GM10248 (cell line): ENCODE measurements at regions not wholly inside any gene's neighbourhood (a gene's known extent, or its start where the extent isn't known, plus 50 kb on each side); places are given as distances from the start of the nearest gene placed in this dataset.

Source experiments
- CTCF ChIA-PET: fragments of 300-600 bp; sonication (Branson Sonifier 250); formaldehyde crosslinking; extraction: SDS; loops from one replicate; lab custom pipeline; 2021; ENCODE audit warnings: antibody characterized with exemption; lab: Yijun Ruan, JAX
- POLR2A ChIA-PET: fragments of 350-650 bp; sonication (Branson Sonifier 250); formaldehyde crosslinking; extraction: SDS; loops from one replicate; lab custom pipeline; 2020; ENCODE audit warnings: antibody characterized with exemption; lab: Yijun Ruan, JAX
- DNase-seq: peaks from one replicate; pipeline ENCODE4 v3.0.0; 2012; ENCODE audit errors: extremely low spot score
- TF ChIP-seq, protein P1 (sequence below): IDR thresholded peaks from 2 replicates; pipeline ENCODE4 v1.5.1; 2012; ENCODE audit warnings: mild to moderate bottlenecking, low read depth; ENCODE audit errors: extremely low read depth, missing control alignments, control extremely low read depth

DNA sequence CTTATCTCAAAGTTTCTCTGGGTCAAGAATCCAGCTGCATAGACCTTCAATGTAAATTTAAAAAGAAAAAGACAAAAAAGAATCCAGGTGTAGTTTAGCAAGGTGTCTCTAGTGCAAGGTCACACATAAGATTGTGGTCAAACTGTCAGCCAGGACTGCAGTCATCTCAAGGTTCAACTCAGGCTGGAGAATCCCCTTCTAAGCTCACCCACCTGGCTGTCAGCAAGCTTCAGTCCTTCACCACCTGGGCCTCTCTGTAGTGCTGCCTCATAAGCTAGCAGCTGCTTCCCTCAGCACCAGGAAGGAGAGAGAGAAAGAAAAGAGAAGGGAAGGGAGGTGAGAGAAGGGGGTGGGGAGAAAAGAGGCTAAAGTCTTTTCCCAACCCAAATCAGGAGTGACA is 146.7 kb downstream of the ACTL7B start:
- TF ChIP-seq, protein P1, sequence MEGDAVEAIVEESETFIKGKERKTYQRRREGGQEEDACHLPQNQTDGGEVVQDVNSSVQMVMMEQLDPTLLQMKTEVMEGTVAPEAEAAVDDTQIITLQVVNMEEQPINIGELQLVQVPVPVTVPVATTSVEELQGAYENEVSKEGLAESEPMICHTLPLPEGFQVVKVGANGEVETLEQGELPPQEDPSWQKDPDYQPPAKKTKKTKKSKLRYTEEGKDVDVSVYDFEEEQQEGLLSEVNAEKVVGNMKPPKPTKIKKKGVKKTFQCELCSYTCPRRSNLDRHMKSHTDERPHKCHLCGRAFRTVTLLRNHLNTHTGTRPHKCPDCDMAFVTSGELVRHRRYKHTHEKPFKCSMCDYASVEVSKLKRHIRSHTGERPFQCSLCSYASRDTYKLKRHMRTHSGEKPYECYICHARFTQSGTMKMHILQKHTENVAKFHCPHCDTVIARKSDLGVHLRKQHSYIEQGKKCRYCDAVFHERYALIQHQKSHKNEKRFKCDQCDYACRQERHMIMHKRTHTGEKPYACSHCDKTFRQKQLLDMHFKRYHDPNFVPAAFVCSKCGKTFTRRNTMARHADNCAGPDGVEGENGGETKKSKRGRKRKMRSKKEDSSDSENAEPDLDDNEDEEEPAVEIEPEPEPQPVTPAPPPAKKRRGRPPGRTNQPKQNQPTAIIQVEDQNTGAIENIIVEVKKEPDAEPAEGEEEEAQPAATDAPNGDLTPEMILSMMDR: no peak
- POLR2A ChIA-PET: no interaction called here
- CTCF ChIA-PET: no interaction called here
- no peak for DNase-seq

- CTCF ChIA-PET: no interaction called here
- POLR2A ChIA-PET: no interaction called here
- no peak for DNase-seq
- TF ChIP-seq, protein P1: no peak
These were observed 147.3 kb downstream of the ACTL7B start for GRCh38 chr9:108708448-108708847.

DNA sequence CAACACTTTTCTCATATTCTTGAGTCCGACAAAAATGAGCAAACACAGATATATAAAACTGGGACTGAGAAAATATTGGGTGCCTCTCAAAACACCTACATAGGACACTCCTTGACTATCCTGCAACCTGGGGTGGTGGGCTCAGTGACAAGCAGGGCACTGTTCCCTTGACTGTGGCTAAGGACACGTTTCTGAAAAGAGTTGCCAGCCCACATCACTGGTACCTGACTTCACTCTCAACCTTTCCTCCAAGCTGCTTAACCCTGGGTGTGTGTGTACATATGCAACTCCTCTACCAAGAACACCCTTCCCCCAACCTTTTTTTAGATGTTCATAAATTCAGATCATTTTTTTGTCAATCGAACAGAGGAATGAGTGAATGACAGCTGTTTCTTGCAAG is 148.7 kb downstream of the ACTL7B start:
- TF ChIP-seq, protein P1: no peak
- CTCF ChIA-PET: interaction anchor here (1.0 kb wide), 1 partner anchor 1241 kb away, joined by 3 read pairs; no protein-coding TSS in a partner anchor
- POLR2A ChIA-PET: no interaction called here
- no peak for DNase-seq

GRCh38 chr9:108704156-108704852 is 151.5 kb downstream of the ACTL7B start:
- TF ChIP-seq, protein P1: no peak
- no peak for DNase-seq
- CTCF ChIA-PET: no interaction called here
- POLR2A ChIA-PET: no interaction called here

DNA sequence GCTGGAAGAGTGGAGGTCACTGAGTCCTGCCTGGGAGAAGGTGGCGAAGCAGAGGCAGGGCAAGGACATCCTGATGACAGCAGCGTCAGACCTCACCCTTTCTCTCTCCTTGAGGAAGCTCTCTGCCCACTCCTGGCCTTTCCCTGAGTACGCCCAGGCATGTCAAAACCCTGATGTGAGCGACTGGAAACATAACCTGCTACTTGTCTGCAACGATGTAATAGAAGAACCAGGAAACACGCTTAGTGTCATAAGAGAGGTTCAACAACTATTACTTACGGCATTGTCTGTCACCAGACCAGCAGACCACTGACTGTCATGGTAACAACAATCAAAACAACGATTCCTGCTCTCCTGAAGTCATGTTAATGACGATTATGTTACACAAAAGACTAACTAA is 152.4 kb downstream of the ACTL7B start:
- CTCF ChIA-PET: no interaction called here
- TF ChIP-seq, protein P1: no peak
- POLR2A ChIA-PET: no interaction called here
- no peak for DNase-seq

- POLR2A ChIA-PET: no interaction called here
- no peak for DNase-seq
- CTCF ChIA-PET: no interaction called here
- TF ChIP-seq, protein P1: no peak
These were observed 153.1 kb downstream of the ACTL7B start for GRCh38 chr9:108702681-108703080.

GRCh38 chr9:108698801-108699200 is 157.0 kb downstream of the ACTL7B start:
- DNase-seq: no peak
- TF ChIP-seq, protein P1: no peak
- CTCF ChIA-PET: no interaction called here
- POLR2A ChIA-PET: no interaction called here
